GM21825 (cell line): ENCODE measurements at regions not wholly inside any gene's neighbourhood (a gene's known extent, or its start where the extent isn't known, plus 50 kb on each side); places are given as distances from the start of the nearest gene placed in this dataset.

Source experiments
- ATAC-seq: cut with Tn5 transposase; IDR thresholded peaks from one replicate; pipeline ENCODE4 v1.9.1; 2021; ENCODE audit warnings: mild to moderate bottlenecking, moderate library complexity; ENCODE audit not compliant: unreplicated experiment

DNA sequence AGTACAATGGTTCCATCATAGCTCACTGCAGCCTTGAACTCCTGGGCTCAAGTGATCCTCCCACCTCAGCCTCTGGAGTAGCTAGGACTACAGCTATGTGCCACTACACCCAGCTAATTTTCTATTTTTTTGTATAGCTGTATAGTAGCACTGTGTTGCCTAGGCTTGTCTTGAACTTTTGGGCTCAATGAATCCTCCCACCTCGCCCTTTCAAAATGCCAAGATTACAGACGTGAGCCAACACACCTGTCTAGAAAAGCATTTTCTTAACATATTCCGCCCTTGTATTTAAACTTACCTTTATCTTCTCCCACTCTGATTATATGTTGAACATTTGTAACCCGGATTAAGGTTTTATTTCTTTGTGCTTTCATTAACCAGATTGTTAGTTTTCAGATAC, 750.7 kb upstream of the GCFC2 start:
- ATAC-seq, result no peak

- no peak for ATAC-seq
Observed at GRCh38 chr2:76455910-76456309, 745.2 kb upstream of the GCFC2 start.

DNA sequence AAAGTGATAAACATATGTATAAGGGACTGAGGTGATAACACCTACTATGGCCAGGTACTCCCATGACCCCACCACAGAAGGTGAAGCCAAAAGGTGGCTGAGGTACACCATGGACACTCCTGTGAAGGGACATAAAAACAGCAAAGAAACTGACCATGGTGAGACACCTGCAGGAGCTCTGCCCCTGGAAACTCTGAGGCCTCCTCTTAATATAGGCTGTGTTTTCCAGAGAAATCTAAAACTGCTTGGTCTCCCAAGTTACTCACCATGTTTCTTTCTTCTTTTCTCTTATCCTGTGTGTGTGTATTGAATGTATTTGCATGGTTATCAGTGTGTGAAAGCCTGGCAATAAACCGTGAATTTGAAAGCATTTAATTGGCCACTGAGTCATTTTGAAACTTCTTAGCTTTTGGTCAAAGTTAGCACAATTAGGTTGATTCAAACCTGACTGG, 739.3 kb upstream of the GCFC2 start:
- ATAC-seq, result no peak

DNA sequence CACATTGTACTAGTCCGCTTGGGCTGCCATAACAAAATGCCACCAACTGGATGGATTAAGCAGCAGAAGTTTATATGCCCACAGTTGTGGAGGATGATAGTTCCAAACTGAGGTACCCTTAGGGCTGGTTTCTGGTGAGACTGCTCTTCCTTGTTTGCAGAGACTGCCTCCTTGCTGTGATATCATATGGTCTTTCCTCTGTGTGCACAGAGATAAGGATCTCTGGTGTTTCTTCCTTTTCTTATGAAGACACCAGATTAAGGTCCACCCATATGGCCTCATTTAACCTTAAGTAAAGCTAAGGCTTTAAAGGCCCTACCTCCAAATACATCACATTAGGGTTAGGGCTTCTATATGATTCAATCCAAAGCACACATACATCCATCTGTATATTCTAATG, 738.2 kb upstream of the GCFC2 start:
- ATAC-seq, result no peak

- ATAC-seq, result no peak
Observed at GRCh38 chr2:76447294-76447693, 736.6 kb upstream of the GCFC2 start.

DNA sequence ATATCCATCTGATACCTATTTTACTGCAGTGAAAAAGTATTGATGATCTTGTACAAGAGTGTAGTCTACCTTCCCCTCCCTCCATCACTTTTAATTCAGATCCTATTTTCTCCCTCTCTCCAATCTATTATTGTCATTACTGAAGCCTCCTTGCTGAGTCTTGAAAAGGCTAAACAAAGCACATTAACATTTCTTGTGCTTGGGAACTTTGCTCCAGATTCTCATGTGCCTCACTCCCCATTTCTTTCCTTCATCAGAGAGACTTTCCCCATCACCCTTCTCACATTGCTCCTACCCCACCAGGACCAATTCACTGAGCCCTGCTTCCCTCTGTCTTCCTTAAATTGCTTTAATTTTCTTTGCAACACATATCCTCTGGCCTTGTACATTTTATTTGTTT, 736.2 kb upstream of the GCFC2 start:
- ATAC-seq, result no peak

GRCh38 chr2:76445880-76446279, 735.2 kb upstream of the GCFC2 start:
- ATAC-seq, result no peak

DNA sequence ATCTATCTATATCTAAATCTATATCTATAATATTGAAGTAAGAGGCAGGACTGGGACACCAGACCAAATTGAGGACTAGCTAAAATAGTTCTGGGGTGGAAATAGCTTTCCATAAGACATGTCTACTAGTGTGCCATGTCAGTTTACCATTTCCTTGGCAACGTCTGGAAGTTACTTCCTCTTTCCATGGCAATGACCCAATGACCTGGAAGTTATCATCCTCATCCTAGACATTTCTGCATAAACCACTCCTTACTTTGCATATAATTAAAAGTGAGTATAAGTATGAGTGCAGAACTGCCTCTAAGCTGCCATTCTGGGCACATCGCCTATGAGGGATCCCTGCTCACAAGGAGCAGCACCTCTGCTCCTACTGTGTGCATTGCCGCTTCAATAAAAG, 734.0 kb upstream of the GCFC2 start:
- ATAC-seq, result no peak

GRCh38 chr2:76437564-76437963, 726.8 kb upstream of the GCFC2 start:
- no peak for ATAC-seq

- no peak for ATAC-seq
Observed at GRCh38 chr2:76429374-76429773, 718.7 kb upstream of the GCFC2 start.

DNA sequence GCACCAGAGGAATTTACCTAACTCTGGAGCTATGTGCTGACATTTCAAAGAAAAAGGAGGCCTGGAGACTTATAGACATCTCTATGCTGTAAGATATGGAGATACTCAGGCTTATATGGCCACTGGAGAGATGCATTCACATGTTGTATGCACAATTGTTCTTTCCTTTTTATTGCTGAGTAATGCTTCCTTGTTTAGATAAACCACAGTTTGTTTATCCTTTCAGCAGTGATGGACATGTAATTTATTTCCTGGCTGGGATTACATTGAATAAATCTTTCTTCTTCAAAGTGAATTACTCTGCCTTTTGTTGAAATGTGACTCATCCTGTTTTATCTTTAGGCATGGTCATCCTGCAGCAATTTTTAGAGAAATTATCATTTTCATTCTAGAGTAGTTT, 716.7 kb upstream of the GCFC2 start:
- no peak for ATAC-seq

GRCh38 chr2:76415821-76416220, 705.1 kb upstream of the GCFC2 start:
- ATAC-seq, result no peak

DNA sequence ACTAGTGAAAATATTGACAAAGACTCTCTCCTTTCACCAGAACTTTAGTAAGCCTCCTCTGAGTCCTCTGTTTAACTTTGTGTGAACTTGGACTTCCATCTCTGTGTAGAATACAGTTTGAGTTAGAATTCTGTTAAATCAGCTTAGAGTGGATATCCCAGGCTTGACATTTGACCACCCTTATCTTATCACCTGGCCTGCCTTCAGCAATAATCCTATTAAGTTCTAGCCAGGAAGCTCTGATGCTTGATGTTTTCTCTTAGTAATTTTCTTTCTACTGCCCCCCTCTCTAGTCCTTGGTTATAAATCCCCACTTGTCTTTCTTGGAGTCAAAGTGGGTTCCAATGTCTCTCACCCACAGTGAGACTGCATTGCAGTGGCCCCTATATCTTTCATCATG, 702.7 kb upstream of the GCFC2 start:
- no peak for ATAC-seq

DNA sequence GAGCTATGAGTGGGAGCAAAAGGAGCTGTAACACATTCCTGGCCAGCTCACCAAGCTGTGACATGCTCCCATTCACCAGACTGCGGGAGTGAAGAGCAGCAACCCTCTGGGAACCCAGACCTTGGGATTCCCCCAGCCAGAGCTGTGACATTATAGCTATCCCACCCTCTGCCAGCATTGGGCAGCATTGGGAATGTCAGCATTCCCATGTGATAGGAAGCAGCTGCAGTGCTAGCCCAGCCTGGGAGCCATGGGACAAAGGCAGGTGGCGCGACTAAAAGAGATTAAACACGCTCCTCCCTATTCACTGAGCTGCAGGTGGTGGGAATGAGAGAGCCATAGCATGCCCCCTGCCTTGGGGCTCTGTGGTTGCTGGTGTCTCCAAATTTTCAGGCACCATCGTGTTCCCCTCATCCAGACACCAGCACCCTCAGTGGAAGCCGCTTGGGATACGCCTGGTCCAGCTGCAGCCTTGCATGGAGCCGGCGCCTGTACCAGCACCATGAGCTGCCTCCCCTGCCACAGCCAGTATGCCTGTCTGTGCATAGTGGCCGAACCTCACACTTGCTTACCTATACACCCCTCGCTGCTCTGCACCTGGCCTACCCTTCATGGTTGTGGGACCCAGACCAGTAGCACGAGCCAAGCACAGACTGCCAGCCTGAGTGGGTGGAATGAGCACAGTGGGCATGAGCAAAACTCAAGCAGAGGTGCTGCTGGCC, 695.6 kb upstream of the GCFC2 start:
- ATAC-seq, result no peak

GRCh38 chr2:76393356-76393755, 682.6 kb upstream of the GCFC2 start:
- ATAC-seq, result no peak

DNA sequence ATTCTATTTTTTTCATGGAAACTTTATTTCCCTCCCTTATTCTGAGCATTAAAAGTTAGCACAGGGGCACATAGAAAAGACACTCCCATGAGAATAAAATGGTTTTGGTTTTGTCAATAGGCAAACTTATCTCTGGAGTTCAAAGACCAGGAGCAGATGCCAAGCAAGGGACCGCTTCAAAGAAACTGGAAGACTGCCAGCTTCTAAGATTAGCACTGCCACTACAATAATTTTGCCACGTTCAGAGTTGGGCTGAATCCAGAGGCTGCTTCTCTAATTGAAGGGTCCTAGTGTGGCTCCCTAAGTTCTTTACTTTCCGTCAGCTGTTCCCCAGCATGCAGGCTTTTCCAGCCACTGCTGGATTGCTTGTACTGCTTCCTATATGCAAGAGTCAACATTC, 681.0 kb upstream of the GCFC2 start:
- ATAC-seq, result no peak

DNA sequence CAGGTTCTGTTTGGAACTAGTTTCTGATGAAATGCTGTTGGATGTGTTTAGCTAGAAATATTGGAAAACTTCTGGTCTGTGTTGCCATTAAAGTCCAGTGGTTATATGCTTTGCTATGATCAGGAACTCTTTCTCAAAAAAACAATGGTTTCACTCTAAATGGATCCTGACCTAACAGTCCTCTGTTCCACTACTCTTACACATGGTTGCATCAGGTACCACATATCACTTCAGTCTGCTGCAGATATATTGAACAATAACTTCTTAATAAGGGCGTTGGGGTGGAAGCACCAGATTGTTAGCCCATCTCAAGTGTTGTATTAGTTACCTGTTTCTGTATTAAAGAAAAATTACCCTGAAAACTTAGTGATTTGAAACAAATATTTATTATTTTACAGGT, 676.6 kb upstream of the GCFC2 start:
- ATAC-seq, result no peak

DNA sequence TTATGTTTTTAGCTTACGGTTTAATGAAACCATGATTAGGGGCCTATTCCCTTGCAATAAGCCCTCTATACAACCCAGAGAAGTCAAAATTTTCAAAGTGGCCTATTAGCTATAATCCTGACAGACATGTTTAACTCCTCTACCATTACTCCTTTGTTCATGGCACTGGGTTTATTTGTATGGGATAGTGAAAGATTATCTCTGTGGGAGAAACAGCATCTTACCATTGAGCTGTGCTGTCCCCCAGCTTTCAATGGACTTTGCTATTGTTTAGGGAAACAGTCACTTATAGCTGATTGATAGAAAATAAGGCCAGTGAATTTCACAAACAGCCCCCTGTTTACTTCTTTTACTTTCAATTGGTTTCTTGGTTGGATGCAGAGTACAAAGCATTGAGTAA, 675.2 kb upstream of the GCFC2 start:
- no peak for ATAC-seq

- no peak for ATAC-seq
Observed at GRCh38 chr2:76381624-76382023, 670.9 kb upstream of the GCFC2 start.

DNA sequence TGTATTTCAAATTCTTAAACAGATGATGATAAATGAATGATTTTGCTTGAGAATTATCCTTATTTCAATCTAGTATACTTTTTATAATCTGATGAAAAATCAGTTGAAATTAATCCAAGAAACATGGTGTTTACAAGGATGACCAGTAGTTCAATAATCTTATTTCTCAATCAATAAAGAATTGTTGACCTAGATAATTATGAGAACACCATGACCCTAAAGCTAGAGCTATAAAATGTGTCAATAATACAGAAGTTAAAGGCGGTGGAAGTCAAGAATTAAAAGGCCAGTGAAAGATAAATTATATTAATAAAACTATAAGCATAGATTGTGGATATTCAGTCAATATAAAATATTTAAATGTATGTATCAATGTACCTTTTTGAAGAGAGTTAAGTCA, 667.4 kb upstream of the GCFC2 start:
- ATAC-seq, result no peak

- no peak for ATAC-seq
Observed at GRCh38 chr2:76341439-76341838, 630.7 kb upstream of the GCFC2 start.

DNA sequence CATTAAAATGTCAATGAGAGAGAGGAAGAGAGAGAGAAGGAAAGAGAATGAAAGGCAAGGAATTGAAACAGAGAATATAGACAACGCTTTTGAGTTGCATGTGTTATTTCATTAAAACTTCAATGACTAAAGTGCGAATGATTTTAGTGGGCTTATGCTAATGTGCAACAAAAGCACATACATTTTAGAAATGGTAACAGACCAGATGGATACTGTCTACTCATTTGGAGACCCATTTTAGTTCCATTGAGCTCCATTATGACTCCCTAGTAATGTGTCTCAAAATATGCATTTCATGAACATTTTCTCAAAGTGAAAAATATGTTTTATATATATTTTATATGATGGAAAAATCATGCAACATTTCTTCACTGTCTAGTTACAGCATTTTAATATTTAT, 622.2 kb upstream of the GCFC2 start:
- ATAC-seq, result no peak

- no peak for ATAC-seq
Observed at GRCh38 chr2:76330865-76331264, 620.1 kb upstream of the GCFC2 start.
